Lung (tissue), 11 donors: ENCODE measurements at regions not wholly inside any gene's neighbourhood (a gene's known extent, or its start where the extent isn't known, plus 50 kb on each side); places are given as distances from the start of the nearest gene placed in this dataset.

Source experiments
- ATAC-seq: fragments of 200-7000 bp; cut with Tn5 transposase; one replicate; pipeline ENCODE4 v1.9.1; 2020; ENCODE audit warnings: moderate number of reproducible peaks; ENCODE audit not compliant: insufficient read depth, low FRiP score
- DNase-seq, 3 donors: peaks; one replicate each; pipeline ENCODE4 v3.0.0-alpha.2; 2013 to 2017
- H3K27ac ChIP-seq, 2 donors: one replicate each; pipeline ENCODE4 v1.5.1; 2013; ENCODE audit warnings: mild to moderate bottlenecking in 2 of 2, moderate library complexity in 2 of 2, control low read depth in 1 of 2, inconsistent platforms in 1 of 2, low read depth in 1 of 2, low read length in 1 of 2
- H3K27me3 ChIP-seq, 3 donors: one replicate each; pipeline ENCODE4 v1.5.1; 2013; ENCODE audit warnings: low read length in 2 of 3; ENCODE audit not compliant: control insufficient read depth in 3 of 3, insufficient read depth in 3 of 3
- H3K36me3 ChIP-seq, 4 donors: one replicate each; pipeline ENCODE4 v1.5.1; 2013; ENCODE audit warnings: low read length in 4 of 4, mild to moderate bottlenecking in 1 of 4, moderate library complexity in 1 of 4; ENCODE audit not compliant: control insufficient read depth in 4 of 4, insufficient read depth in 4 of 4
- H3K4me1 ChIP-seq, 5 donors: one replicate each; pipeline ENCODE4 v1.5.1; 2013; ENCODE audit warnings: low read length in 5 of 5, mild to moderate bottlenecking in 2 of 5, moderate library complexity in 1 of 5; ENCODE audit not compliant: control insufficient read depth in 5 of 5, insufficient read depth in 5 of 5
- H3K4me3 ChIP-seq: one replicate; pipeline ENCODE4 v1.5.1; 2013; ENCODE audit warnings: mild to moderate bottlenecking, control low read depth, moderate library complexity
- H3K9ac ChIP-seq, 2 donors: one replicate each; pipeline ENCODE4 v1.5.1; 2013; ENCODE audit warnings: low read length in 2 of 2, control low read depth in 1 of 2; ENCODE audit not compliant: insufficient read depth in 1 of 2
- H3K9me3 ChIP-seq, 4 donors: one replicate each; pipeline ENCODE4 v1.5.1; 2013; ENCODE audit warnings: low read length in 3 of 4, mild to moderate bottlenecking in 1 of 4, moderate library complexity in 1 of 4; ENCODE audit not compliant: control insufficient read depth in 4 of 4, insufficient read depth in 3 of 4
- CTCF ChIP-seq: IDR thresholded peaks from 2 replicates; pipeline ENCODE4 v1.5.1; 2012; ENCODE audit warnings: mild to moderate bottlenecking; ENCODE audit errors: control extremely low read depth, extremely low read depth
- WGBS, 2 donors: extraction: QIAGEN DNeasy Blood & Tissue Kit; methylation state at CpG; one replicate each; pipeline ENCODE4 v1.1.7; 2013; 5-methylcytosine and 5-hydroxymethylcytosine counted together
- donor health status: control.
- donor health status: control.
- donor health status: Bipolar disorder and iron deficiency.
- donor health status: healthy.
- donor health status: DM: yes; HTN: yes; CAD: no.

GRCh38 chr18:1917569-1917968 is 653.7 kb downstream of the METTL4 start:
- no peaks in the 10 kb centered on the region for H3K27me3 ChIP-seq
- no peak for TF ChIP-seq CTCF
- ATAC-seq (no peak), DNase-seq (no peak)
- peaks cover 0 to 8% (median 3%) of the 10 kb centered on the region in 4 donors for H3K9me3 ChIP-seq
- no peak overlapping the region for H3K27ac ChIP-seq
- no peak overlapping the region for H3K4me3 ChIP-seq
- 82 to 95% methylated on average over 4 of the region's 4 CpGs for WGBS, 2 donors
- H3K4me1 ChIP-seq, result no peaks in the 10 kb centered on the region
- H3K9ac ChIP-seq, result no peak overlapping the region
- H3K36me3 ChIP-seq, result no peaks in the 10 kb centered on the region

- DNase-seq (no peak), ATAC-seq (no peak)
- Histone ChIP-seq H3K4me1 (no peaks in the 10 kb centered on the region), H3K27me3 (no peaks in the 10 kb centered on the region), H3K4me3 (no peak overlapping the region), H3K27ac (no peak overlapping the region), H3K9ac (no peak overlapping the region), H3K9me3 (no peaks in the 10 kb centered on the region), H3K36me3 (no peaks in the 10 kb centered on the region)
- no peak for TF ChIP-seq CTCF
Measured at GRCh38 chr18:1922066-1922465, 649.2 kb downstream of the METTL4 start.

- TF ChIP-seq CTCF, result no peak
- Histone ChIP-seq H3K4me3 (no peak overlapping the region), H3K9me3 (peaks cover 0 to 2% (median under 1%) of the 10 kb centered on the region in 4 donors), H3K4me1 (no peaks in the 10 kb centered on the region), H3K27me3 (no peaks in the 10 kb centered on the region), H3K9ac (no peak overlapping the region), H3K27ac (no peak overlapping the region), H3K36me3 (no peaks in the 10 kb centered on the region)
- ATAC-seq (no peak), DNase-seq (no peak)
- WGBS, 2 donors, result 75 to 89% methylated on average over 6 of the region's 6 CpGs
Measured at GRCh38 chr18:1928711-1929110, 642.6 kb downstream of the METTL4 start.

- Histone ChIP-seq H3K4me3 (no peak overlapping the region), H3K9me3 (peaks cover 0 to 2% (median under 1%) of the 10 kb centered on the region in 4 donors), H3K9ac (no peak overlapping the region), H3K27me3 (no peaks in the 10 kb centered on the region), H3K27ac (no peak overlapping the region), H3K4me1 (no peaks in the 10 kb centered on the region), H3K36me3 (no peaks in the 10 kb centered on the region)
- ATAC-seq (no peak), DNase-seq (no peak)
- WGBS, 2 donors, result 92 to 95% methylated on average over 5 of the region's 5 CpGs
- TF ChIP-seq CTCF, result no peak
Measured at GRCh38 chr18:1929720-1930119, 641.6 kb downstream of the METTL4 start.
